Keratinocyte (primary cell): ENCODE measurements at regions not wholly inside any gene's neighbourhood (a gene's known extent, or its start where the extent isn't known, plus 50 kb on each side); places are given as distances from the start of the nearest gene placed in this dataset.

Experiments used
- DNase-seq: peaks from one replicate; pipeline ENCODE4 v3.0.0-alpha.2; 2011; ENCODE audit warnings: low read depth, missing footprints, low spot score
- FAIRE-seq: peaks from 2 replicates; lab custom pipeline; 2011; peaks lifted over from hg19 to GRCh38; lab: Jason Lieb, UNC
- H2AFZ ChIP-seq: 2 replicates; pipeline ENCODE4 v1.6.0; 2012; ENCODE audit warnings: low read length, control low read depth, inconsistent platforms; ENCODE audit not compliant: control insufficient read depth
- H3K27ac ChIP-seq: 2 replicates; pipeline ENCODE4 v1.5.1; 2011; ENCODE audit warnings: low read length; ENCODE audit not compliant: control insufficient read depth, insufficient read depth
- H3K27me3 ChIP-seq: 3 replicates; pipeline ENCODE4 v1.6.0; 2011; ENCODE audit warnings: low read length; ENCODE audit not compliant: control insufficient read depth, insufficient read depth; ENCODE audit errors: extremely low read depth
- H3K36me3 ChIP-seq, 2 experiments: 2 replicates in 1 of 2; 3 replicates in 1 of 2; pipeline ENCODE4 v1.5.1; 2011; ENCODE audit warnings: low read length in 2 of 2, mild to moderate bottlenecking in 1 of 2; ENCODE audit not compliant: control insufficient read depth in 2 of 2, insufficient read depth in 2 of 2; ENCODE audit errors: extremely low read depth in 1 of 2
- H3K4me1 ChIP-seq: 3 replicates; pipeline ENCODE4 v1.5.1; 2011; ENCODE audit warnings: low read length; ENCODE audit not compliant: control insufficient read depth, insufficient read depth; ENCODE audit errors: extremely low read depth
- H3K4me2 ChIP-seq: 3 replicates; pipeline ENCODE4 v1.6.0; 2011; ENCODE audit warnings: low read depth, low read length; ENCODE audit not compliant: control insufficient read depth, insufficient read depth; ENCODE audit errors: extremely low read depth
- H3K4me3 ChIP-seq, 3 experiments: fragments of 200-600 bp in 1 of 3; sonication (generic) in 1 of 3; 2 replicates in 2 of 3; 3 replicates in 1 of 3; pipeline ENCODE4 v1.5.1; 2011 to 2016; ENCODE audit warnings: low read length in 3 of 3, mild to moderate bottlenecking in 3 of 3, control low read depth in 2 of 3, inconsistent platforms in 1 of 3, low read depth in 1 of 3, mixed read lengths in 1 of 3, mixed run types in 1 of 3, moderate library complexity in 1 of 3; ENCODE audit not compliant: control insufficient read depth in 2 of 3, insufficient read depth in 2 of 3; ENCODE audit errors: extremely low read depth in 1 of 3
- H3K79me2 ChIP-seq: 2 replicates; pipeline ENCODE4 v1.6.0; 2012; ENCODE audit warnings: low read length; ENCODE audit not compliant: control insufficient read depth, insufficient read depth
- H3K9ac ChIP-seq: 3 replicates; pipeline ENCODE4 v1.6.0; 2011; ENCODE audit warnings: low read length; ENCODE audit not compliant: control insufficient read depth, insufficient read depth; ENCODE audit errors: extremely low read depth
- H3K9me1 ChIP-seq: 3 replicates; pipeline ENCODE4 v1.6.0; 2011; ENCODE audit warnings: low read length; ENCODE audit not compliant: control insufficient read depth, insufficient read depth; ENCODE audit errors: extremely low read depth
- H3K9me3 ChIP-seq: 2 replicates; pipeline ENCODE4 v1.5.1; 2012; ENCODE audit warnings: low read depth, low read length; ENCODE audit not compliant: control insufficient read depth
- H4K20me1 ChIP-seq: 3 replicates; pipeline ENCODE4 v1.6.0; 2011; ENCODE audit warnings: low read length; ENCODE audit not compliant: control insufficient read depth, insufficient read depth; ENCODE audit errors: extremely low read depth
- EZH2 ChIP-seq: IDR thresholded peaks from one replicate; pipeline ENCODE4 v1.6.1; 2012; ENCODE audit warnings: inconsistent platforms, mild to moderate bottlenecking, low read length, moderate library complexity
- dilution Hi-C: fragments of 300-500 bp; cut with MboI; formaldehyde crosslinking; loops from one replicate; pipeline ENCODE4 v1.7.0; 2020; ENCODE audit warnings: low sequenced_read_pairs; ENCODE audit not compliant: extremely low pct_ligation_motif_present
- TF ChIP-seq, protein P1 (sequence below), 3 experiments: IDR thresholded peaks in 1 of 3; conservative IDR thresholded peaks in 1 of 3; optimal IDR thresholded peaks in 1 of 3; 2 replicates in 2 of 3; 3 replicates in 1 of 3; pipeline versions ENCODE3 to v1.5.1; 2011; ENCODE audit warnings: low read length in 3 of 3, mild to moderate bottlenecking in 3 of 3, moderate library complexity in 2 of 3, control low read depth in 1 of 3, inconsistent platforms in 1 of 3; ENCODE audit not compliant: insufficient read depth in 2 of 3; ENCODE audit errors: extremely low read depth in 1 of 3

GRCh38 chr16:72373201-72373600 lies 201.2 kb upstream of the PMFBP1 start:
- Histone ChIP-seq H3K79me2 (no peaks in the 10 kb centered on the region), H3K9me1 (no peaks in the 10 kb centered on the region), H3K9me3 (no peaks in the 10 kb centered on the region), H3K4me3 (no peak overlapping the region), H3K4me1 (peaks cover 4% of the 10 kb centered on the region), H3K27ac (no peak overlapping the region), H3K4me2 (no peak overlapping the region), H3K36me3 (no peaks in the 10 kb centered on the region), H2AFZ (no peak overlapping the region), H3K27me3 (no peaks in the 10 kb centered on the region), H4K20me1 (no peaks in the 10 kb centered on the region), H3K9ac (no peak overlapping the region)
- FAIRE-seq (no peak), DNase-seq (no peak)
- dilution Hi-C loops = no loop called here
- TF ChIP-seq, protein P1, sequence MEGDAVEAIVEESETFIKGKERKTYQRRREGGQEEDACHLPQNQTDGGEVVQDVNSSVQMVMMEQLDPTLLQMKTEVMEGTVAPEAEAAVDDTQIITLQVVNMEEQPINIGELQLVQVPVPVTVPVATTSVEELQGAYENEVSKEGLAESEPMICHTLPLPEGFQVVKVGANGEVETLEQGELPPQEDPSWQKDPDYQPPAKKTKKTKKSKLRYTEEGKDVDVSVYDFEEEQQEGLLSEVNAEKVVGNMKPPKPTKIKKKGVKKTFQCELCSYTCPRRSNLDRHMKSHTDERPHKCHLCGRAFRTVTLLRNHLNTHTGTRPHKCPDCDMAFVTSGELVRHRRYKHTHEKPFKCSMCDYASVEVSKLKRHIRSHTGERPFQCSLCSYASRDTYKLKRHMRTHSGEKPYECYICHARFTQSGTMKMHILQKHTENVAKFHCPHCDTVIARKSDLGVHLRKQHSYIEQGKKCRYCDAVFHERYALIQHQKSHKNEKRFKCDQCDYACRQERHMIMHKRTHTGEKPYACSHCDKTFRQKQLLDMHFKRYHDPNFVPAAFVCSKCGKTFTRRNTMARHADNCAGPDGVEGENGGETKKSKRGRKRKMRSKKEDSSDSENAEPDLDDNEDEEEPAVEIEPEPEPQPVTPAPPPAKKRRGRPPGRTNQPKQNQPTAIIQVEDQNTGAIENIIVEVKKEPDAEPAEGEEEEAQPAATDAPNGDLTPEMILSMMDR (optimal IDR thresholded peaks at IDR 0.05 in 1 of 3, IDR thresholded peaks at IDR 0.05 in 1 of 3, conservative IDR thresholded peaks at IDR 0.05 in 1 of 3; ENCODE audit: extremely low read depth in 1 of 3, insufficient read depth in 2 of 3, low read length in 3 of 3) = no peak
- TF ChIP-seq EZH2 = no peak

DNA sequence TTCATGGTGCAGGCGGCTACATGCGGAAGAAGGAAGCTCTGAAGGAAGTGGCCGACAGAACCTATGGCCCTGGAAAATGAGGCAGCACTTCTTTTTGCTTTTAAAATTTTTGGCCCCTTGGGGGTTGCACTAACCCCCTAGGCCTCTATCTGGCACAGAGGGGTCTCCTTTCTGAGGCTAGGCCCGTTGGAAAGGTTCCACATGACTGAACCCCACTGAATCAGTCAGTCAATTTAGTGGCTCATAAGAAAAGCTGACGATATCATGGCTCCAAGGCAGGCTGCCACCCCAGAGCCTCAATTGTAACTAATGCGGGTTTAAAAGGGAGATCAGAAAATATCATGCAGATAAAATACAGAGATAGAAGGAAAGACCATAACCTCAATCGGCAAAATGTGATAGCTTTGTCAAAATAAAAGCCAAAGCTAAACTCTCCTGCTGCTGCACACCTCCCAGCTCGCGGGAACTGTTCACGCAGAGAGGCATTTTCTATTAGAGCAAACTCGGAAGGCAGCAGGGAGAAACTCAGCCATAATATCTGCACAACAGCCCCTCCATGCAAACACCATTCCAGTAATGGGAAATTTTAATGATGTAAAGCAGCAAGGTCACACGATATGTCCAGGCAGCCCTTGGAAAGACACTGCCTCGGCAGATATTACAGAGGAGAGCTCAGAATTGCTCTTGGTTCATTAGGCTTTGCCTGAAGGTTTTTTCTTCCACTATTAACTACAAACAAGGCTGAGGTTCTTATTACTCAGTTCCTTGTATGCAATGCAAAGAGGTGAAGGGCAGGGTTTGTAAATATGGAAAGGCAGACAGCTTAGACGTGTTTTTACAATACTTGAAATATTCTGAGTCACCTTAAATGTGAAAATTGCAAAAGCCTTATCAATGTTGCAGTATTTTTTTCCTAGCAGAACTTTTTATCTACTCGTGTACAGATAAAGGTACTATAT lies 200.4 kb upstream of the PMFBP1 start:
- FAIRE-seq (no peak), DNase-seq (no peak)
- Histone ChIP-seq H3K9me1 (no peaks in the 10 kb centered on the region), H3K9me3 (no peaks in the 10 kb centered on the region), H3K27ac (no peak overlapping the region), H3K27me3 (no peaks in the 10 kb centered on the region), H3K9ac (no peak overlapping the region), H2AFZ (no peak overlapping the region), H3K4me2 (no peak overlapping the region), H4K20me1 (no peaks in the 10 kb centered on the region), H3K79me2 (no peaks in the 10 kb centered on the region), H3K4me3 (no peak overlapping the region), H3K36me3 (no peaks in the 10 kb centered on the region), H3K4me1 (peaks cover 4% of the 10 kb centered on the region)
- dilution Hi-C loops = no loop called here
- no peak for TF ChIP-seq EZH2
- TF ChIP-seq, protein P1 (optimal IDR thresholded peaks at IDR 0.05 in 1 of 3, IDR thresholded peaks at IDR 0.05 in 1 of 3, conservative IDR thresholded peaks at IDR 0.05 in 1 of 3; ENCODE audit: extremely low read depth in 1 of 3, insufficient read depth in 2 of 3, low read length in 3 of 3) = no peak
